Fibroblast of peridontal ligament (primary cell): ENCODE measurements at regions not wholly inside any gene's neighbourhood (a gene's known extent, or its start where the extent isn't known, plus 50 kb on each side); places are given as distances from the start of the nearest gene placed in this dataset.

Source experiments
- DNase-seq: peaks from one replicate; pipeline ENCODE4 v3.0.0-alpha.2; 2010; ENCODE audit errors: extremely low read depth

GRCh38 chr1:30253807-30254440, 469.5 kb downstream of the MATN1 start:
- no peak for DNase-seq

DNA sequence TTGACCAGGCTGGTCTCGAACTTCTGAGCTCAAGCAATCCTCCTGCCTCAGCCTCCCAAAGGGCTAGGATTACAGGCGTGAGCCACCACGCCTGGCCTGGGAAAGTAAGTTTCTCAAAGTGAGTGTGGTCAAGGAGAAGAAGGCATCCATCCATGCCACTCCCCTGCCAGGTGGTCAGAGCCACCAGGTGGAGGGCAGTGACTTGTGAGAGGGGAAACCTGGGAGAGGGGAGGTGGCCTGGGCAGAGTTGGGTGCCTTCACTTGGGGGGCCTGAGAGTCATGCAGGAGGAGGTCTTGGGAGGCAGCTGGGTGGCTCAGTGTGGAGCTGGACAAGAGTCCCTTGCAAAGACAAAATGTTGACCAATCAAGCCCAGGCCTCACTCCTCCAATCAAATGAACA, 470.0 kb downstream of the MATN1 start:
- no peak for DNase-seq

DNA sequence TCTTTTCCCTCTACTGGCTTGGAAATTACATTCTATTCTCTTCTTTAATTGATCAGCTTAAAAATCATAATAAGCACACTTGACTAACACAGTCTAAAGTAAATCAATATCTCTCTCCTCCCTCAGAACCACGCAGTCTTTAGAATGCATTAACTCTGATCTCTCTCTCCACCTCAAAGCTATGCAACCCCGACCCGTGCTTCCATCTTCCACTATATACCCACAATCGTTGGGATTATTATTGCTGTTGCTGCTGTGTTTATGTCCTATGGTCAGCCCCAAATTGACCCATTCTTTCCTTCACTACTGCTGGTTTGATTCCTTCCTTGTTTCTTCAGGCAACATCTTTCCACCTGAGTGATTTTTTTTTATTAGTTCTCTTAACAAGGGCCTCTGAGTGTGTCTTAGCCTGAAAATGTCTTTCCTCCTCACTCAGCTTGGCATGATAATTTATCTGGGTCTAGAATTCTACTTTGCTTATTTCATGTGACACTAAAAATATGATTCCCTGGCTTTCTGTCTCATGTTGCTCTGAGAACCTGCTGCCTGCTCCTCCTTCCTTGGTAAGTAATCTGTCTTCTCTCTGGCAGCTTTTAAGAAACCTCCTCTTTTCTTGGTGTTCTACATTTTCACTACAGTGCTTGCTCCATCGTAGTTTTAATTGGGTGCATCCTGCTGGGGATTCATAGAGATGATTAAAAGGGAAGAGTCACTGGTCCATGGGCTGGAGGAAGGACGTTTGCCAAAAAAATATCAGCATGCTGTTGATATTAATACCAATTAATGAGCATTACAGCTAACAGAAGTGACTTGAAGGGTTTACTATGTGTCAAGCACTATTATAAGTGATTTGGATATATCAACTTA, 472.2 kb downstream of the MATN1 start:
- no peak for DNase-seq

GRCh38 chr1:30250338-30250983, 472.9 kb downstream of the MATN1 start:
- DNase-seq: no peak

- no peak for DNase-seq
Observed at GRCh38 chr1:30249446-30250337, 473.7 kb downstream of the MATN1 start.

DNA sequence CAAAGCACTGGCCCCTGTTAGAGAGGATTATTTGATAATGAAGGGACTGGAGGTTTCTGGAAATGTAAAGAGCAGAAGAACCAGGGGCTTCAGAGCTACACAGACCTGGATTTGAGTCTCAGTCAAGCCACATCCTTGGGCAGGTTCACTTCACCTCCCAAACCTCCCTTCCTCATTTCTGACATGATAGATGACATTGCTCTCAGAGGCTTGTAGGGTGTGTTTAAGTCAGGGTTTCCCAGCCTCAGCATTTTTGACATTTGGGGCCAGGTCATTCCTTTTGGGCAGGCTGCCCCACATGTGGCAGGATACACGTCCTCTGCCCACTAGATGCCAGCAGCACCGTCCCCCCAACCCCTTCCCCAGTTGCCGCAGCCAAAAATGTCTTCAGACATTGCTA, 474.6 kb downstream of the MATN1 start:
- DNase-seq: no peak

DNA sequence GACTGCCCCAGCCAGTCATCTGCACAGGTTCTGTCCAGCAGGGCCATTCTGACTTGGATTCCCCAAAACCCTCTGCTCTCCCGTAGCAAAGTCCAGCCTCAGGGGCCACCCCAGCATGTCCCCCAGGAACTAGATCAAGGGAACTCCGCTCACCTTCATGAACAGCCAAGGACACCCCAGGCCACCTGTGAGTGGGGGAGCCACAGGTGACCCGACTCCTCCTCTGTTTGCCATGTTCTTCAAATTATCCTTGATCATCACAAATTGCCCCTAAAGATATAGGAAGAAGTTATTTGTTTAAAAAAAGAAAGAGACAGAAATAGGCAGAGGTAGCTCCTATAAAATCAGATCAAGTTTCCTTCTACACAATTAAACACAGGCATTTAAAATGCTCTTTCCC, 475.0 kb downstream of the MATN1 start:
- no peak for DNase-seq

DNA sequence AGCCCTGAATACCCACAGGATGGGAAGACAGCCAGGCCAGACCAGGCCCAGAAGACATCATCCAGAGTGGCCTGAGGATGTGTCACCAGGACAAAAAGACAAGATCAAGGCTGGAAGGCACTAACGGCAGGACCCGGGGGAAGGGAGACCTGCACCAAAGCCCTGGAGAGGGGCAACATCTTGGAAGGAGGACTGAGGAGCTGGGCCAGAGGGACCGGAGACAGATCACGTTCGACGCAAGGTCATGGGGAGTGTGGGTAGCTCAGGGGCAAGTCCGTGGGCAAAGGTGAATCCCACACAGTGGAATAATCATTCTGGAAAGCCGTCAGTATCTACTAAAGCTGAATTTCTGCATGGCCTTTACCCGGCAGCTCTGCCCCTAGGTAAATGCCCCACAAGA, 478.6 kb downstream of the MATN1 start:
- DNase-seq: no peak

DNA sequence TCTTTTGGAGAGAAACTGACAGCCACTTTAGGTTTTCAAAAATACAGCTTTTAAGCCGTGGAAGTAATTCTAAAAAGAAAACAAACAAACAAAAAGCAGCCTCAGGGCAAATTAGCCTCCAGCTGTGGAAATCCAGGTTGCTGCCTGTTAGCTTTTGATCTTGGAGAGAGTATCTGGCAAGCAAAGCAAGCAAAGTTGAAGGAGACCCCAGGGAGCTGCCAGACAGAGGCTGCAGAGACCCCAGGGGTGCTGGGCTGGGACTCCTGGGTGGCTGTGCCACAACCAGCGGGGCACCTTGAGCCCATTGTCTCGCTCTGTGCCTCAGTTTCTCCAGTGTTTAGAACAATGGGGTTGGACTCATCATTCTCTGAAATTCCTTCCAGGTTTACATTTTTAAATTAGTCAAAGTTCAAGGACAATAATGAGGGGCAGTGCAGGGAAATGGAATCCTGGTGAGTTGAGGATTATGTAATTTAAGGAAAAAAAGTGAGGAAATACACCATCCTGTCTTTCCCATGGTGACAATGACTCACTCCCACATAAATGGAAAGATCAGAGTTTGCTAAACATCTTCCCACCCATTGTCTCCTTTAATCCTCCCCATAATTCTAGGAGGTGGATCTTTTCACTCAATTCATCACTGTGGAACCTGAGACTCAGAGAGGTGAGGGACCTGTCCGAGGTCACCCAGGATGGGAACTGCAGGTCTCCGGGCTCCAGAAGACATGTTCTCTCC, 480.5 kb downstream of the MATN1 start:
- DNase-seq: no peak

- DNase-seq: no peak
Observed at GRCh38 chr1:30242168-30242567, 481.2 kb downstream of the MATN1 start.

DNA sequence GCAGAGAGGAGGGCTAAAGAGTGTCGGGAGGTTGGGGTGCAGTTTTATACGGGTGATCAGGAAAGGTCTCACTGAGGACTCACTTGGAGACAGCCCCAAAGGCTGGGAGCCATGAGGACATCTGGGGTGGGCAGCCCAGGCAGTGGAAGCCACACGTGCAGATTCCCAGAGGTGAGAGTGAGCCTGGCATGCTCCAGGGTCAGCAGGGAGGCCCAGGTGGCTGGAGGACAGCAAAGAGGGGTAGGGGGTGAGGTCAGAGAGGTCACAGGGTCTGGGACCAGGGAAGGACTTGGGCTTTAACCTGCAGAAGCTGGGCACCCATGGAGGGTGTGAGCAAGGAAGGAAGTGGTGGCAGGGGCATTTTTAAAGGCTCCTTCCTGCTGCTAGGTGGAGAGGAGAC, 481.7 kb downstream of the MATN1 start:
- no peak for DNase-seq

DNA sequence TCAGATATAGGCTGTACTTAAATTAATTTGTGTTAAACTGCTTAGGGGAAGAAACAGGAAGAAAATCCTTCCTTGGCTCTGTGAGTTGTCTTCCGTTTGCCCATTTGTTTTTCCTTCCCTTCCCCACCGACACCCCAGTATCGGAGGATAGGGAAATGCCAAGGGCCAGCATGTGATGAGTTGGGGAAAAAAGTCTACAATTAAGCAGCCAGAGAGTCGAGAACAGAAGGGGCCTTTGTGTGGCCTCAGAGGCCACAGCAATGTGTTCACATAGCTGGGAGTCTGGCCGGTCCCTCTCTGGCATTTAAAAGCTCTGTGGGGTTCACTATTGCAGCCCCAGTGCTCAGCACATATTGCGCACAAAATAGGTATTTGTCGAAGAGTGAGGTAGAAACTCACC, 489.3 kb downstream of the MATN1 start:
- no peak for DNase-seq

GRCh38 chr1:30232288-30232899, 491.0 kb downstream of the MATN1 start:
- no peak for DNase-seq

DNA sequence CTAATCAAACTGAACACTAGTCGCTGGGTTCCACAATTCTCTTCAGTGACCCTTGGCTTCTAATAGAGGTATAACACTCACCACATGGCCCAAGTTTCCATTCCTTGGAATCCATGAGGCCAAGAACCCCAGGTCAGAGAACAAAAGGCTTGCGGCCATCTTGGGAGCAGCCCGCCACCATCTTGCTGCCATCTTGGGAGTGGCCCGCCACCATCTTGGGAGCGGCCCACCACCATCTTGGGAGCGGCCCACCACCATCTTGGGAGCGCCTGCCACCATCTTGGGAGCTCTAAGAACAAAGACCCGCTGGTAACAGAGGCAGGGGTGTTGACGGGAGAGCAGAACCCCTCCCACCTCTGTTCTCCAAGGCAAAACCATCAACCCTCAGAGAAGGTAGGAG, 493.4 kb downstream of the MATN1 start:
- no peak for DNase-seq

DNA sequence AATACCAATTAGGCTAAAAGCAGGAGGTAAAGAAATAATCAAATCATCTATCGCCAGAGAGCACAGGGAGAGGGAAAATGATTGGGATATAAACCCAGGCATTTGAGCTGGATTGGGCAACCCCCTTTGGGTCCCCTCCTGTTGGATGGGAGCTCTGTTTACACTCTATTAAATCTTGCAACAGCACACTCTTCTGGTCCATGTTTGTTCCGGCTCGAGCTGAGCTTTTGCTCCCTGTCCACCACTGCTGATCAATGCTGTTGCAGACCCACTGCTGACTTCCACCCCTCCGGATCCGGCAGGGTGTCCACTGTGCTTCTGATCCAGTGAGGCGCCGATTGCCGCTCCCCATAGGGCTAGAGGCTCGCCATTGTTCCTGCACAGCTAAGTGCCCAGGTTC, 493.8 kb downstream of the MATN1 start:
- DNase-seq: no peak

DNA sequence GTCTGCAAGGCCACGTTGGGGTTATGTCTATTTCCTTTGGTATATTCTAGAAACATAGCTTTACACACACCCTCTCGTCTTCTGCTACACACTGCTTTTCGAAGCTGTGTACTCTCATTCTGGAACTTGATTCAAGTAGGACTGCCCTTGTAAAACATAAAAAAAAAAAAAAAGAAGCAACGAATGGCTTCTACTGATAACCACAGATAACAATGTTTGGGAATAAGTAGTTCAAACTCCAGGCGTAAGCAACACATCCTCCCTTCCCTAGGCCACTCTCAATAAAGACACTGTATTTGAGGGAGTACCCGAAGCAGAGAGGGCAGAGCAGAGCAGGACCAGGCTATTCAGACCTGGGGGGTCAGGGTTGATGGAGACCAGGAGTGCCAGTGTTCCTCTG, 496.7 kb downstream of the MATN1 start:
- no peak for DNase-seq

- DNase-seq: no peak
Observed at GRCh38 chr1:30225357-30225756, 498.0 kb downstream of the MATN1 start.

GRCh38 chr1:30219675-30220074, 503.7 kb downstream of the MATN1 start:
- no peak for DNase-seq

GRCh38 chr1:30218438-30218837, 504.9 kb downstream of the MATN1 start:
- no peak for DNase-seq

DNA sequence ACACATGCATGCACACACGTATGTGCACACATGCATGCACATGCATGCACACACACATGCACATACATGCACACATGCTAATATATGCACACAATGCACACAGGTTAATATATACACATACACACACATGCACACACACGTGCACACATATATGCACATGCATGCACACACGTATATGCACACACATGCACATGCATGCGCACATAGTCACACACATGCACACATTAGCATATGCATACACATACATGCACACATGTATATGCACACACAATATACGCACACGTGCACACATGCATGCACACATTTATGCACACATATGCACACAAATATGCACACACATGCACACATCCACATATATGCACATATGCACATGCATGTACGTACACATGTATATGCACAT, 506.8 kb downstream of the MATN1 start:
- no peak for DNase-seq

- no peak for DNase-seq
Observed at GRCh38 chr1:30213936-30214335, 509.4 kb downstream of the MATN1 start.
